ENCODE measurements at regions not wholly inside any gene's neighbourhood (a gene's known extent, or its start where the extent isn't known, plus 50 kb on each side); places are given as distances from the start of the nearest gene placed in this dataset.

GRCh38 chr18:37956020-37956419 lies 390.4 kb upstream of the CELF4 start:
- BruUV-seq (replicated peaks), result no TSS peak
- CTCF ChIA-PET, result no interaction called here

GRCh38 chr18:37955201-37955600 lies 389.6 kb upstream of the CELF4 start:
- no peaks in the 10 kb centered on the region for H3K27me3 ChIP-seq (ENCODE audit: control insufficient read depth in 2 of 2, insufficient read depth in 2 of 2, low read length in 2 of 2)
- H4K20me1 ChIP-seq (replicated peaks; ENCODE audit: control insufficient read depth, extremely low read depth, insufficient read depth, low read length), result no peaks in the 10 kb centered on the region
- no TSS peak for BruUV-seq (replicated peaks)
- FAIRE-seq, result no peak
- no peaks in the 10 kb centered on the region for H3K9me1 ChIP-seq (replicated peaks; ENCODE audit: control insufficient read depth, extremely low read depth, insufficient read depth, low read length)
- H3K9ac ChIP-seq (replicated peaks; ENCODE audit: extremely low read depth, insufficient read depth, low read length), result no peak overlapping the region
- ChIA-PET POLR2A (no interaction called here), CTCF (no interaction called here)
- H3K4me1 ChIP-seq (ENCODE audit: control insufficient read depth, extremely low read depth, insufficient read depth, low read length), result no peaks in the 10 kb centered on the region
- dilution Hi-C loops (cut with MboI; ENCODE audit: extremely low pct_ligation_motif_present, low sequenced_read_pairs), result no loop called here
- H3K4me2 ChIP-seq (ENCODE audit: insufficient read depth, low read length), result no peak overlapping the region
- H3K4me3 ChIP-seq (replicated peaks in 1 of 3; ENCODE audit: insufficient read depth in 1 of 3, low read depth in 1 of 3, low read length in 3 of 3), result no peak overlapping the region
- intact Hi-C loops (cut with micrococcal nuclease), result no loop called here
- no peak overlapping the region for H3K27ac ChIP-seq (ENCODE audit: insufficient read depth, low read depth, low read length)
- no peak for DNase-seq (ENCODE audit: low read depth, low spot score)
- peaks cover 5% of the 10 kb centered on the region for H3K9me3 ChIP-seq (replicated peaks; ENCODE audit: control insufficient read depth, insufficient read depth, low read length)
- no peaks in the 10 kb centered on the region for H3K36me3 ChIP-seq (ENCODE audit: control insufficient read depth in 2 of 2, extremely low read depth in 1 of 2, insufficient read depth in 2 of 2, low read length in 2 of 2)
- no peak overlapping the region for H2AFZ ChIP-seq (ENCODE audit: low read depth, low read length)
- TF ChIP-seq MYC (IDR thresholded peaks at IDR 0.05; ENCODE audit: low read depth, low read length), result no peak
- no peak for TF ChIP-seq POLR2A (IDR thresholded peaks at IDR 0.05; ENCODE audit: low read depth, low read length)
- no peak for TF ChIP-seq EZH2 (IDR thresholded peaks at IDR 0.05; ENCODE audit: borderline replicate concordance, low read depth, low read length, severe bottlenecking)
- TF ChIP-seq MAX (IDR thresholded peaks at IDR 0.05; ENCODE audit: insufficient read depth, insufficient read length), result no peak
- H3K79me2 ChIP-seq (ENCODE audit: control insufficient read depth, insufficient read depth, low read length), result no peaks in the 10 kb centered on the region

More at GRCh38 chr18:37956020-37956419, 390.4 kb upstream of the CELF4 start:
- Histone ChIP-seq H3K4me3 (replicated peaks in 1 of 3; ENCODE audit: insufficient read depth in 1 of 3, low read depth in 1 of 3, low read length in 3 of 3) (no peak overlapping the region), H2AFZ (ENCODE audit: low read depth, low read length) (no peak overlapping the region), H3K27me3 (ENCODE audit: control insufficient read depth in 2 of 2, insufficient read depth in 2 of 2, low read length in 2 of 2) (no peaks in the 10 kb centered on the region), H3K9me1 (replicated peaks; ENCODE audit: control insufficient read depth, extremely low read depth, insufficient read depth, low read length) (no peaks in the 10 kb centered on the region), H3K27ac (ENCODE audit: insufficient read depth, low read depth, low read length) (no peak overlapping the region), H3K36me3 (ENCODE audit: control insufficient read depth in 2 of 2, extremely low read depth in 1 of 2, insufficient read depth in 2 of 2, low read length in 2 of 2) (no peaks in the 10 kb centered on the region), H3K9me3 (replicated peaks; ENCODE audit: control insufficient read depth, insufficient read depth, low read length) (peaks cover 4% of the 10 kb centered on the region), H3K9ac (replicated peaks; ENCODE audit: extremely low read depth, insufficient read depth, low read length) (no peak overlapping the region), H3K4me2 (ENCODE audit: insufficient read depth, low read length) (no peak overlapping the region), H3K4me1 (ENCODE audit: control insufficient read depth, extremely low read depth, insufficient read depth, low read length) (no peaks in the 10 kb centered on the region), H4K20me1 (replicated peaks; ENCODE audit: control insufficient read depth, extremely low read depth, insufficient read depth, low read length) (no peaks in the 10 kb centered on the region), H3K79me2 (ENCODE audit: control insufficient read depth, insufficient read depth, low read length) (no peaks in the 10 kb centered on the region)
- TF ChIP-seq MYC (IDR thresholded peaks at IDR 0.05; ENCODE audit: low read depth, low read length) (no peak), MAX (IDR thresholded peaks at IDR 0.05; ENCODE audit: insufficient read depth, insufficient read length) (no peak), JUN (IDR thresholded peaks at IDR 0.05; ENCODE audit: borderline replicate concordance, insufficient read depth, insufficient read length, low read depth) (no peak), FOS (IDR thresholded peaks at IDR 0.05; ENCODE audit: borderline replicate concordance, insufficient read depth, low read length) (no peak), EZH2 (IDR thresholded peaks at IDR 0.05; ENCODE audit: borderline replicate concordance, low read depth, low read length, severe bottlenecking) (no peak)
- intact Hi-C loops (cut with micrococcal nuclease), result no loop called here
- POLR2A ChIA-PET, result no interaction called here
- DNase-seq (ENCODE audit: low read depth, low spot score) (no peak), FAIRE-seq (no peak)
- dilution Hi-C loops (cut with MboI; ENCODE audit: extremely low pct_ligation_motif_present, low sequenced_read_pairs), result no loop called here

Measured in endothelial cell of umbilical vein (primary cell).